Stimulated activated CD4-positive, alpha-beta T cell treated with anti-CD3 and anti-CD28 coated beads, Interleukin-15, amount 100 ng/mL, for 24 hours (primary cell): ENCODE measurements at regions not wholly inside any gene's neighbourhood (a gene's known extent, or its start where the extent isn't known, plus 50 kb on each side); places are given as distances from the start of the nearest gene placed in this dataset.

Source experiments
- DNase-seq: peaks from one replicate; pipeline ENCODE4 v3.0.0-alpha.2; 2020

- no peak for DNase-seq
Observed at GRCh38 chr5:60370508-60370907, 329.5 kb downstream of the DEPDC1B start.

- no peak for DNase-seq
Observed at GRCh38 chr5:60369391-60369790, 330.6 kb downstream of the DEPDC1B start.

- DNase-seq, result no peak
Observed at GRCh38 chr5:60368100-60368499, 331.9 kb downstream of the DEPDC1B start.

GRCh38 chr5:60366489-60366888, 333.5 kb downstream of the DEPDC1B start:
- DNase-seq, result no peak

- no peak for DNase-seq
Observed at GRCh38 chr5:60365001-60365400, 335.0 kb downstream of the DEPDC1B start.

- no peak for DNase-seq
Observed at GRCh38 chr5:60362158-60362557, 337.8 kb downstream of the DEPDC1B start.

- no peak for DNase-seq
Observed at GRCh38 chr5:60360355-60360754, 339.6 kb downstream of the DEPDC1B start.

GRCh38 chr5:60357302-60357701, 342.7 kb downstream of the DEPDC1B start:
- DNase-seq, result no peak

GRCh38 chr5:60356745-60357144, 343.2 kb downstream of the DEPDC1B start:
- no peak for DNase-seq

- no peak for DNase-seq
Observed at GRCh38 chr5:60355181-60355580, 344.8 kb downstream of the DEPDC1B start.

- no peak for DNase-seq
Observed at GRCh38 chr5:60354311-60354710, 345.7 kb downstream of the DEPDC1B start.

- DNase-seq, result no peak
Observed at GRCh38 chr5:60352992-60353599, 346.9 kb downstream of the DEPDC1B start.

GRCh38 chr5:60350794-60351193, 349.2 kb downstream of the DEPDC1B start:
- no peak for DNase-seq

GRCh38 chr5:60349891-60350415, 350.0 kb downstream of the DEPDC1B start:
- DNase-seq, result no peak

- DNase-seq, result no peak
Observed at GRCh38 chr5:60346393-60346792, 353.6 kb downstream of the DEPDC1B start.

- no peak for DNase-seq
Observed at GRCh38 chr5:60343102-60343501, 356.9 kb downstream of the DEPDC1B start.

GRCh38 chr5:60340965-60341471, 358.9 kb downstream of the DEPDC1B start:
- no peak for DNase-seq

- no peak for DNase-seq
Observed at GRCh38 chr5:60340326-60340725, 359.6 kb downstream of the DEPDC1B start.

- DNase-seq, result no peak
Observed at GRCh38 chr5:60339691-60340201, 360.2 kb downstream of the DEPDC1B start.

GRCh38 chr5:60338846-60339245, 361.1 kb downstream of the DEPDC1B start:
- DNase-seq, result no peak

GRCh38 chr5:60336491-60336890, 363.5 kb downstream of the DEPDC1B start:
- no peak for DNase-seq

- no peak for DNase-seq
Observed at GRCh38 chr5:60335913-60336312, 364.1 kb downstream of the DEPDC1B start.

- DNase-seq, result no peak
Observed at GRCh38 chr5:60334281-60334713, 365.7 kb downstream of the DEPDC1B start.

GRCh38 chr5:60333005-60333571, 366.9 kb downstream of the DEPDC1B start:
- no peak for DNase-seq
